Gastrocnemius medialis (tissue), 4 donors: ENCODE measurements at regions not wholly inside any gene's neighbourhood (a gene's known extent, or its start where the extent isn't known, plus 50 kb on each side); places are given as distances from the start of the nearest gene placed in this dataset.
A peak's percentile ranks its signal among the peaks of the same experiment; 100 is the strongest.

Experiments used
- ATAC-seq, 2 donors: fragments of 150-250 bp; one replicate each; pipeline ENCODE4 v1.9.1; 2016
- DNase-seq, 2 donors: peaks; one replicate each; pipeline ENCODE4 v3.0.0-alpha.2; 2019
- H3K27ac ChIP-seq, 4 donors: fragments of 200-600 bp; sonication (generic); 1 replicate in 1 of 4; 2 replicates in 3 of 4; pipeline ENCODE4 v1.5.1; 2016 to 2018; ENCODE audit warnings: mild to moderate bottlenecking in 2 of 4, moderate library complexity in 1 of 4
- H3K27me3 ChIP-seq, 3 donors: fragments of 200-600 bp; sonication (generic) in 2 of 3; 1 replicate in 1 of 3; 2 replicates in 2 of 3; pipeline versions ENCODE4 v1.5.1 to v1.6.0; 2016 to 2019; ENCODE audit warnings: mild to moderate bottlenecking in 1 of 3, moderate library complexity in 1 of 3
- H3K36me3 ChIP-seq, 2 donors: fragments of 200-600 bp; sonication (generic) in 1 of 2; one replicate each; pipeline ENCODE4 v1.5.1; 2017 to 2018
- H3K4me1 ChIP-seq, 2 donors: fragments of 200-600 bp; sonication (generic) in 1 of 2; one replicate each; pipeline ENCODE4 v1.5.1; 2016 to 2017; ENCODE audit warnings: mild to moderate bottlenecking in 2 of 2
- H3K4me3 ChIP-seq, 4 donors: fragments of 200-600 bp; sonication (generic) in 3 of 4; 1 replicate in 1 of 4; 2 replicates in 3 of 4; pipeline ENCODE4 v1.5.1; 2016 to 2019; ENCODE audit warnings: mild to moderate bottlenecking in 2 of 4
- H3K9me3 ChIP-seq, 3 donors: fragments of 200-600 bp; sonication (generic) in 2 of 3; 1 replicate in 1 of 3; 2 replicates in 2 of 3; pipeline ENCODE4 v1.5.1; 2016 to 2019
- CTCF ChIP-seq, 5 experiments: fragments of 450-650 bp in 3 of 5; fragments of 200-600 bp in 2 of 5; sonication (generic) in 2 of 5; IDR thresholded peaks in 4 of 5; conservative IDR thresholded peaks in 1 of 5; 1 replicate in 4 of 5; 2 replicates in 1 of 5; pipeline ENCODE4 v1.5.1; 2016 to 2019; ENCODE audit warnings: antibody characterized with exemption in 5 of 5, mild to moderate bottlenecking in 3 of 5, moderate library complexity in 3 of 5
- POLR2A ChIP-seq, 2 donors: fragments of 450-650 bp; IDR thresholded peaks; one replicate each; pipeline ENCODE4 v1.6.1; 2017; ENCODE audit warnings: antibody characterized with exemption in 2 of 2, mild to moderate bottlenecking in 2 of 2, moderate library complexity in 2 of 2
- in situ Hi-C, 4 donors: fragments of 200-750 bp; cut with MboI; loops; one replicate each; pipeline versions ENCODE4 v1.15.0 to v1.8.0; 2017; ENCODE audit warnings: low sequenced_read_pairs in 4 of 4
- intact Hi-C: fragments of 100-400 bp; cut with DNase I; formaldehyde crosslinking; loops from one replicate; pipeline ENCODE4 v1.15.1; 2023; ENCODE audit warnings: low total_unique reads

GRCh38 chr13:47426126-47426849, 529.4 kb upstream of the HTR2A start:
- Histone ChIP-seq H3K4me3 (no peak overlapping the region), H3K27ac (peak overlapping the region in 3 of 4 donors; percentile 20 to 58 (median 54)), H3K4me1 (no peaks in the 10 kb centered on the region), H3K36me3 (no peaks in the 10 kb centered on the region), H3K9me3 (no peaks in the 10 kb centered on the region), H3K27me3 (no peaks in the 10 kb centered on the region)
- peak; percentile 30 to 72 for DNase-seq
- intact Hi-C loops (loop anchor here (5.0 to 10.0 kb wide), 2 partner anchors 71 to 119 kb away; no protein-coding TSS in a partner anchor), in situ Hi-C loops (no loop called here)
- peak; percentile 77 to 98 for ATAC-seq
- TF ChIP-seq POLR2A (IDR thresholded peaks at IDR 0.05) (no peak), CTCF (IDR thresholded peaks at IDR 0.05 in 4 of 5, conservative IDR thresholded peaks at IDR 0.05 in 1 of 5) (no peak)

- Histone ChIP-seq H3K4me3 (no peak overlapping the region), H3K36me3 (no peaks in the 10 kb centered on the region), H3K4me1 (no peaks in the 10 kb centered on the region), H3K27me3 (no peaks in the 10 kb centered on the region), H3K27ac (no peak overlapping the region), H3K9me3 (no peaks in the 10 kb centered on the region)
- no peak for TF ChIP-seq POLR2A (IDR thresholded peaks at IDR 0.05)
- no peak for TF ChIP-seq CTCF (IDR thresholded peaks at IDR 0.05 in 4 of 5, conservative IDR thresholded peaks at IDR 0.05 in 1 of 5)
- in situ Hi-C loops = no loop called here
- DNase-seq = no peak
- intact Hi-C loops = loop anchor here (2.0 to 10.0 kb wide), 4 partner anchors 123 to 353 kb away; no protein-coding TSS in a partner anchor
- ATAC-seq = no peak
These were observed 524.7 kb upstream of the HTR2A start for GRCh38 chr13:47421525-47421924.

- no peaks in the 10 kb centered on the region for H3K4me1 ChIP-seq
- no peak for DNase-seq
- TF ChIP-seq CTCF (IDR thresholded peaks at IDR 0.05 in 4 of 5, conservative IDR thresholded peaks at IDR 0.05 in 1 of 5) (no peak), POLR2A (IDR thresholded peaks at IDR 0.05) (no peak)
- ATAC-seq = no peak
- in situ Hi-C loops (no loop called here), intact Hi-C loops (loop anchor here (2.0 to 10.0 kb wide), 4 partner anchors 124 to 354 kb away; no protein-coding TSS in a partner anchor)
- no peaks in the 10 kb centered on the region for H3K9me3 ChIP-seq
- H3K27me3 ChIP-seq = no peaks in the 10 kb centered on the region
- H3K27ac ChIP-seq = no peak overlapping the region
- H3K4me3 ChIP-seq = no peak overlapping the region
- no peaks in the 10 kb centered on the region for H3K36me3 ChIP-seq
These were observed 523.7 kb upstream of the HTR2A start for GRCh38 chr13:47420568-47420967.

GRCh38 chr13:47420020-47420419, 523.2 kb upstream of the HTR2A start:
- intact Hi-C loops = loop anchor here (2.0 to 10.0 kb wide), 4 partner anchors 125 to 355 kb away; no protein-coding TSS in a partner anchor
- no peaks in the 10 kb centered on the region for H3K36me3 ChIP-seq
- TF ChIP-seq CTCF (IDR thresholded peaks at IDR 0.05 in 4 of 5, conservative IDR thresholded peaks at IDR 0.05 in 1 of 5) (peak in 2 of 5 experiments; percentile 17 to 22), POLR2A (IDR thresholded peaks at IDR 0.05) (no peak)
- H3K4me1 ChIP-seq = no peaks in the 10 kb centered on the region
- ATAC-seq (peak in 1 of 2 donors; percentile 69), DNase-seq (peak in 1 of 2 donors; percentile 17)
- no peak overlapping the region for H3K27ac ChIP-seq
- no peaks in the 10 kb centered on the region for H3K9me3 ChIP-seq
- in situ Hi-C loops = no loop called here
- no peak overlapping the region for H3K4me3 ChIP-seq
- H3K27me3 ChIP-seq = no peaks in the 10 kb centered on the region
